ENCODE measurements at regions not wholly inside any gene's neighbourhood (a gene's known extent, or its start where the extent isn't known, plus 50 kb on each side); places are given as distances from the start of the nearest gene placed in this dataset.

- Mint-ChIP-seq H3K4me1 (ENCODE audit: insufficient read depth, unreplicated experiment) (no peaks in the 10 kb centered on the region), H3K9me3 (ENCODE audit: unreplicated experiment) (no peaks in the 10 kb centered on the region)
- no peak for TF ChIP-seq CTCF (IDR thresholded peaks at IDR 0.05; ENCODE audit: unreplicated experiment)
These were observed 118.3 kb upstream of the NCK2 start for GRCh38 chr2:105626212-105626965.

GRCh38 chr2:105625632-105626031, 119.1 kb upstream of the NCK2 start:
- peaks cover 98% of the 10 kb centered on the region for H3K27me3 Mint-ChIP-seq (ENCODE audit: insufficient read depth, unreplicated experiment)
- ChIA-PET CTCF (no interaction called here), POLR2A (no interaction called here)
- no peaks in the 10 kb centered on the region for H3K4me1 Mint-ChIP-seq (ENCODE audit: insufficient read depth, unreplicated experiment)
- H3K4me3 Mint-ChIP-seq (ENCODE audit: unreplicated experiment), result no peak overlapping the region
- no peaks in the 10 kb centered on the region for H3K36me3 Mint-ChIP-seq (ENCODE audit: insufficient read depth, unreplicated experiment)
- intact Hi-C loops (cut with micrococcal nuclease), result no loop called here
- TF ChIP-seq CTCF (IDR thresholded peaks at IDR 0.05; ENCODE audit: unreplicated experiment), result no peak
- no peak overlapping the region for H3K27ac Mint-ChIP-seq (ENCODE audit: low read depth, unreplicated experiment)
- H3K9me3 Mint-ChIP-seq (ENCODE audit: unreplicated experiment), result no peaks in the 10 kb centered on the region
- no peak for DNase-seq (ENCODE audit: unreplicated experiment)
- BruUV-seq (replicated peaks), result no TSS peak

More at GRCh38 chr2:105626212-105626965, 118.3 kb upstream of the NCK2 start:
- intact Hi-C loops (cut with micrococcal nuclease), result no loop called here
- ChIA-PET CTCF (no interaction called here), POLR2A (no interaction called here)
- Mint-ChIP-seq H3K27ac (ENCODE audit: low read depth, unreplicated experiment) (no peak overlapping the region), H3K27me3 (ENCODE audit: insufficient read depth, unreplicated experiment) (peaks cover 96% of the 10 kb centered on the region), H3K36me3 (ENCODE audit: insufficient read depth, unreplicated experiment) (no peaks in the 10 kb centered on the region), H3K4me3 (ENCODE audit: unreplicated experiment) (no peak overlapping the region)
- DNase-seq (ENCODE audit: unreplicated experiment), result no peak
- BruUV-seq (replicated peaks), result no TSS peak

DNA sequence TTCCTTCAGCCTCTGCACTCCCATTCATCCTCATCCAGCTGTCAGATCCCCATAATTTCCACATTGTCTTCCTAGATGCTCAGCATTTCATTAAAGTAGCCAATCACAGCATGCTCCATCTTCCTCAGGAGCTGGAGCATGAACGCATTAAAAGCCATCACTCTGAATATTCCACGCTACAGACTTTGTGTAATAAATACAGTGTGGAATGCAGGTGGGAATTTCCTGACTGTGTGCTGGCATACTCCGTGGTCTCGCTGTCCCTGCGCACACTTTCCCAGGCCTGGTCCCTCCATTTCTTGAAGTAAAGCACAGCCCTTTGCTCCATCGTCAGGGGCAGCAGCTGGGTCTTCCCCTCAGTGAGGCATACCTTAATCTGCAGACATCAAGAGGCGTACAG, 123.7 kb upstream of the NCK2 start:
- CTCF ChIA-PET, result interaction anchor here (0.7 kb wide), 1 partner anchor 44 kb away, joined by 3 read pairs; no protein-coding TSS in a partner anchor

DNA sequence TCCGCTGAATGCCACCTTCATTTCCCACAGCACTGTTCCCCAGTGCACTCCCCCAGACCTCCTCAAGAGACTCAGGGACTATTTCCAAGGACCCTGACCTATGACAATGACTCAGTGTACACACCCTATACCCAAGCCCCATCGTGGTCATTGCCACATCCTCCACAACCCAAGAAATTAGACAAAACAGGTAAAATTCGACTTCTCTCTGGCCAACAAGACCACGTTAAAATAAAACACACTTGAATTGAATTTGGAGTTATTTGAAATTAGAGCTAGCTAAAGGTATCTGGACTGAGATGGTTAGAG, 126.4 kb upstream of the NCK2 start:
- Mint-ChIP-seq H3K27me3 (ENCODE audit: insufficient read depth, unreplicated experiment) (peaks cover 54% of the 10 kb centered on the region), H3K36me3 (ENCODE audit: insufficient read depth, unreplicated experiment) (no peaks in the 10 kb centered on the region), H3K9me3 (ENCODE audit: unreplicated experiment) (no peaks in the 10 kb centered on the region), H3K4me3 (ENCODE audit: unreplicated experiment) (no peak overlapping the region), H3K27ac (ENCODE audit: low read depth, unreplicated experiment) (no peak overlapping the region), H3K4me1 (ENCODE audit: insufficient read depth, unreplicated experiment) (peaks cover 7% of the 10 kb centered on the region)
- no TSS peak for BruUV-seq (replicated peaks)
- intact Hi-C loops (cut with micrococcal nuclease), result no loop called here
- POLR2A ChIA-PET, result no interaction called here
- CTCF ChIA-PET, result interaction anchor here (0.6 kb wide), 2 partner anchors 16 to 150 kb away, joined by 3 to 4 read pairs; no protein-coding TSS in a partner anchor
- no peak for TF ChIP-seq CTCF (IDR thresholded peaks at IDR 0.05; ENCODE audit: unreplicated experiment)
- DNase-seq (ENCODE audit: unreplicated experiment), result no peak

More for the DNA sequence above, 123.7 kb upstream of the NCK2 start:
- intact Hi-C loops (cut with micrococcal nuclease), result no loop called here
- POLR2A ChIA-PET, result no interaction called here
- no peaks in the 10 kb centered on the region for H3K9me3 Mint-ChIP-seq (ENCODE audit: unreplicated experiment)
- H3K4me1 Mint-ChIP-seq (ENCODE audit: insufficient read depth, unreplicated experiment), result peaks cover 7% of the 10 kb centered on the region
- H3K27me3 Mint-ChIP-seq (ENCODE audit: insufficient read depth, unreplicated experiment), result peaks cover 81% of the 10 kb centered on the region
- no peak overlapping the region for H3K4me3 Mint-ChIP-seq (ENCODE audit: unreplicated experiment)
- BruUV-seq (replicated peaks), result no TSS peak
- H3K36me3 Mint-ChIP-seq (ENCODE audit: insufficient read depth, unreplicated experiment), result no peaks in the 10 kb centered on the region
- no peak overlapping the region for H3K27ac Mint-ChIP-seq (ENCODE audit: low read depth, unreplicated experiment)
- no peak for TF ChIP-seq CTCF (IDR thresholded peaks at IDR 0.05; ENCODE audit: unreplicated experiment)
- DNase-seq (ENCODE audit: unreplicated experiment), result no peak
